ENCODE measurements at regions not wholly inside any gene's neighbourhood (a gene's known extent, or its start where the extent isn't known, plus 50 kb on each side); places are given as distances from the start of the nearest gene placed in this dataset.

DNA sequence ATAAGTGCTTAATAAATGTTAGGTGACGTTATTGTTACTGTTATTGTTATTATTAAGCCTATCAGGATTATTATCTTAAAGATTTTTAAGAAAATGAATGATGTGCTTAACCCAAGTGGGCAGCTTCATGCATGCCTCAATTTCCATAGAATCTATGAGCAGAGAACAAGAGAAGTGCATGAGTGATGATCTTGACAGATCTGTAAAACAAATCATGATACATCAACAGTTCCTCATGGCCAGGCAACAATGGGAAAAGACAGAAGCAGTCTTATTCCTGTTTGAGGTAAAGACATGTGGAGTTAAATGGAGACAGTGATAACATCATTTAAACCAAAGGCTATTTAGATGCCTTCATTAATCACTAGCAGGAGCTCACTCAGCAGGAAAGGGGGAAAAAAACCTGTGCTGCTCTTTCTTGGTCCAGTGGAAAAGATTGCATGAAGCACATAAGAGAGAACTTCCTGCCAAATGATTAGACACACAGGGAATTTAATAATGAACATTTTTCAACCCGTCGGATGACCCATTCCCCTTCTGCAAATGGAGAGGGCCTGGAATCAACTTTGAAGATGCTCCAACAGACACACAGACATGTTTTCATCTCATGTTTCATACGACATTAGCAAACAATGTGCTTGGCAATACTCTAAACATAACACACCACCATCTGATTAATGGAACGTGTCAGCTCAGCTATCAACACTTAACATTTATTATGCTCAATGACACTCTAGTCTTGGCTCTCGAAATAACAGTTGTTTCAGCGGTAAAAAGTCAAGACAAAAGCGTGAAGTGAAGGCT, 212.2 kb upstream of the LRRN1 start:
- Histone ChIP-seq H3K27ac (no peak overlapping the region), H3K9me3 (replicated peaks) (no peaks in the 10 kb centered on the region), H3K4me3 (no peak overlapping the region), H3K27me3 (no peaks in the 10 kb centered on the region; the same call in 1 of the 2 replicates), H3K36me3 (no peaks in the 10 kb centered on the region), H3K4me1 (no peaks in the 10 kb centered on the region)
- no peak for DNase-seq

DNA sequence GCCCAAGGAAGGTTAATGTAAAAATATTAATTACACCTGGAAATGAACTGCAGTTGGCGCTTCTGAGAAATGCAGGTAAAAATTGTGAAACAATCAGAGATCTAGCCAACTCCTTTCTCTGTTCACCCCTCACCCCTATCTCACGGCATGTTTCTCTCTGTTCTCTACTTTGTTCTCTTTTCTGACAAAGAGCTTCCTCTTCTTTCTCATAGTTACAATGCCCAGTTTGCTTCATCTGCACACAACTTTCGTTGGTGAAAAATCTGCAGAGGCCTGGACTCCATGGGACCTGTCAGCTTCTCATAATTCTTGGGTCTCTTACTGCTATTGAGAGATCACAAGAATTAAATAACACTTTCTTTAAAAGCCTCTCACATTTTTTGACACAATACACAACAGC, 212.9 kb upstream of the LRRN1 start:
- Histone ChIP-seq H3K4me1 (no peaks in the 10 kb centered on the region), H3K27ac (no peak overlapping the region), H3K27me3 (no peaks in the 10 kb centered on the region; the same call in 1 of the 2 replicates), H3K9me3 (replicated peaks) (no peaks in the 10 kb centered on the region), H3K4me3 (no peak overlapping the region), H3K36me3 (no peaks in the 10 kb centered on the region)
- DNase-seq = no peak

DNA sequence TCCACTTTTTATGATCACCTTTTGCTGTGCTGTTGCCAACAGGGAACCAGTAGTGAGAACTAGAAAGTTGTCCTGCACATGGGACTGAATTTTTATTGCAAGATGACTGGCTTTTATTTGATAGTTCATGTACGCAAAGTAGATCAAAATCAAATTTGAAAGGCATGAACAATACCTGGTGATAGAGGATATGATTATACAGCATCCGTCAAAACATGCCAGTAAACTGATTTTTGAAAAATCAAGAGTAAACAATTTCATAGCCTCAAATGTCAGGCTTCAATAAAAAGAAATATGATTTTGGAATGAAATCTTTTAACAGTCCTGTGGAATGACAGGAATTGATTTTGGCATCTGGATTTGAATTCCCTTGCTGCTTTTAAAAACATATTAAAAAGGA, 219.6 kb upstream of the LRRN1 start:
- DNase-seq = no peak
- H3K4me3 ChIP-seq = no peak overlapping the region
- H3K27me3 ChIP-seq = no peaks in the 10 kb centered on the region; the same call in 1 of the 2 replicates
- no peaks in the 10 kb centered on the region for H3K36me3 ChIP-seq
- H3K9me3 ChIP-seq (replicated peaks) = no peaks in the 10 kb centered on the region
- H3K27ac ChIP-seq = no peak overlapping the region
- no peaks in the 10 kb centered on the region for H3K4me1 ChIP-seq

DNA sequence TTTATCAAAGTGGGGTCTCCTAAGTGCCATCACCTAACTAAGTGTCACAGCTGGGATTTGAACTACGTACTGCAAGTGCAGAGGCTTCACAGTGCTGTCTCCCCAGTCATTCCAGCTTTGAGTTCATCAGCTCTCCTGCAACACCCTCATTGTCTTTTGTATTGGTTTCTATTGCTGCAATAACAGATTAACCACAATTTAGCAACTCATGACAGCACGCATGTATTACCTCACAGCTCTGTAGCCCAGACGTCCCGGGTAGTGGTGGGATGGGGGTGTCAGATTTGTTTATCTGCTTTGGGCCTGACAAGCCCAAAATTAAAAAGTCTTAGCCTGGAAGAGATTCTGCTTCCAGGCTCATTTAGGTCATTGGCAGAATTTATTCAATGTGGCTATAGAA, 220.5 kb upstream of the LRRN1 start:
- Histone ChIP-seq H3K4me3 (no peak overlapping the region), H3K27ac (no peak overlapping the region), H3K36me3 (no peaks in the 10 kb centered on the region), H3K9me3 (replicated peaks) (no peaks in the 10 kb centered on the region), H3K27me3 (no peaks in the 10 kb centered on the region; the same call in 1 of the 2 replicates), H3K4me1 (no peaks in the 10 kb centered on the region)
- DNase-seq = no peak

DNA sequence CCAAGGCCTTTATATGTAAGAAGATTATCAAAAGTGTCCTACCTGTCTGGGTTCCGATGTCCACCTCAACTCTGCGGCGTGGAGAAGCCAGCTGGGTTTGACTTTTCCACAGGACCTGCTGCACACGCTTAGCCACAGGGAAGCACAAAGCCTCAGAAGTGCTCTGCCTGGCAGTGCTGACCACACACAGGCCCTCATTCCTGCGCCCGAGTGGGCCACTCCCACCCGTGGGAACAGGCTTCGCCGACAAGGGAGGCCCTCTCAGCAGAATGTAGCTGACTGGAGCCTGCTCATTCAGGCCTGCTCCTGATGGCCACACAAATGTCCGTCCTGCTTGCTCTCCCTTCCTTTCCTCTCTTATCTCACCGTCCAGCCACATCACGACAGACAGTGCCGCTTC, 221.4 kb upstream of the LRRN1 start:
- Histone ChIP-seq H3K27ac (no peak overlapping the region), H3K27me3 (no peaks in the 10 kb centered on the region; the same call in 1 of the 2 replicates), H3K4me1 (no peaks in the 10 kb centered on the region), H3K36me3 (no peaks in the 10 kb centered on the region), H3K9me3 (replicated peaks) (no peaks in the 10 kb centered on the region), H3K4me3 (no peak overlapping the region)
- no peak for DNase-seq

DNA sequence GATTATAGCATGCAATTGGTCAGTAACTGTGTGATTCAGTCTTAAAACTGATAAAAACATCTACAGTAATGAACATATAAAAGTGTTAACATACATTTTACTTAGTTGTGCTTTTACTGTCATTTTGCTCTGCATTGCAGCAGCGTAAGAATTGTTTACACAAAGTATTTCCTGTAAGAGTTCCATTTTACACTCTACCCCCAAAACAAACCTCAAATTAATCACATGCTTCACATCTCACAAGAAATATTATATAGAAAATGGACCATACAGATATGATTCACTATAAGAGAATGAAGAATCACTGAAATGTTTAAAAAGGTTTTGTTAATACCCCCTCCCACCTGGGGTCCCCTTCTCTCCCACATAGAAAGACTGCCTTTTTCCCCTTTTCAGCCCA, 225.9 kb upstream of the LRRN1 start:
- Histone ChIP-seq H3K4me3 (no peak overlapping the region), H3K36me3 (no peaks in the 10 kb centered on the region), H3K27ac (no peak overlapping the region), H3K9me3 (replicated peaks) (no peaks in the 10 kb centered on the region), H3K4me1 (no peaks in the 10 kb centered on the region), H3K27me3 (no peaks in the 10 kb centered on the region)
- DNase-seq = no peak

DNA sequence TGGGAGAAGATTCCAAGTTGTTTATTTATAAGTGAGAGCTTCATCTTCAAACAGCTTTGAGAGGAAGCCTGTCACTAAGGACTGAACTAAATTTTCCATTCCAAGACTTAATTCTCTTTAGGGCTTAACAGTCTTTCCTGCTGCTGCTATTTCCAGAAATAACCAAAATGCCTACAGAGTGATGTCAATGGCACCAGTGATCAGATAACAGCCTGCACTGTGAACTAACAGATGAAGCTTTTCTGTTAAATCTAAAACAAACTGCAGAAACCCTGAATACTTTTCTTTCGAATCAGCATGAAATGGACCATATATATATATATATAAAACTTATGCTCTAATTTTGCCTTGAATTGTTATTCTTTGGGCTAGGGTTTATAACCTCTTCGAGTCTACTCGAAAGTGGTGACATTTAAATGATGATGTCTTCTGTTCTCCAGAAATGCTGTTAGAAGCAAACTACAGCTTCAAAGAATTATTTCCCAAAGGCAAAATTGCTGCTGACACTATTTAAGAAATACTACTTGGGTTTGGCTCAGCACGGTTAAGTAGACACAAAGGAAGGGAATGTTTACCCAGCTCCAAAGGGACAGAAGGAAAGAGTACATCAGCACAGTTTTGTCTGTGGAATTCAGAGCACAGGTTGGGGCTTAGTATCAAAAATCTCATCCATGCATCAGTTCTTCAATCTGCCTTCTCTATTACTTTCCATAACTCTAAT, 238.5 kb upstream of the LRRN1 start:
- Histone ChIP-seq H3K9me3 (replicated peaks) (no peaks in the 10 kb centered on the region), H3K4me1 (peaks cover 11% of the 10 kb centered on the region), H3K27me3 (no peaks in the 10 kb centered on the region), H3K4me3 (no peak overlapping the region), H3K36me3 (no peaks in the 10 kb centered on the region), H3K27ac (peak overlapping the region; percentile 40)
- DNase-seq = peak in 1 of 2 experiments; percentile 35

DNA sequence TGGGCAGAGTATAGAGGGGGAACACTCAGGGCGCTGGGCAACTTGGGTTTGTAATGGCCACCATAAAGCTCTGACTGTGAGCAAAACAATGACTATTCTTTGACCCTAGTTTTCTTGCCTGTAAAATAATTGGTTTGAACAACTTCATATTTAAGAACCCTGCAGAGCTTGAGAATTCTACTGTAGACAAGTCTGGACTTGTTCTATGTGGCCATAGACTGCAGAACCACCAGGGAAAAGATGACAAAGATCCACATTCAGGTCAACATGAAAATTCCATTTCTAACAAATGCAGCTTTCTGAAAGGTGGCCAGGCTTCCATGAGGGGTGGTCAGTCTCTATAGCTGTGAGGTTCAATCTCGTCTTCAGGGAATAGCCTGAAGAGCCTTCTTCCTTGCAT, 239.4 kb upstream of the LRRN1 start:
- H3K9me3 ChIP-seq (replicated peaks) = no peaks in the 10 kb centered on the region
- H3K27ac ChIP-seq = peak overlapping the region; percentile 40; the same call in 1 of the 2 replicates

DNA sequence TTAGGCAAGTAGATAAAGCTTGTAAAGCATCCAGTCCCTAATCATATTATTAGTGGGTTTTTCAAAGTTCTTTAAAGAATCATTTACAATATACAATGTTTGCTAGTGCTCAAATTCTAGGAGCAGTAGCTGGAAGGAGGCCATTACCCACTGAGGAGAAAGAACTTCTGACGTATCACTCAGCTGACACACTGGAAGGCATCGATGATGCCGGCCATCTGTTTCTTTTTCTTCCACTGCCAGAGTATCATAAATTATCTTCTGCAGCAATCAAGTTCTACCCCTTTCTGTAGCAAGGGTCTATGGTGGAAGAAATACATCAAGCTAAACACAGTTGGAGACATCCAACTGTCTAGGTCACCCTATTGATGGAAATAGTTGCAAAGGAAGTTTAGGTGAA, 243.2 kb upstream of the LRRN1 start:
- Histone ChIP-seq H3K27me3 (no peaks in the 10 kb centered on the region), H3K4me3 (no peak overlapping the region), H3K4me1 (peaks cover 10% of the 10 kb centered on the region), H3K9me3 (replicated peaks) (no peaks in the 10 kb centered on the region), H3K36me3 (no peaks in the 10 kb centered on the region), H3K27ac (no peak overlapping the region)
- no peak for DNase-seq

More for the DNA sequence above, 239.4 kb upstream of the LRRN1 start:
- Histone ChIP-seq H3K4me1 (peaks cover 11% of the 10 kb centered on the region), H3K4me3 (no peak overlapping the region), H3K27me3 (no peaks in the 10 kb centered on the region), H3K36me3 (no peaks in the 10 kb centered on the region)
- DNase-seq = no peak

DNA sequence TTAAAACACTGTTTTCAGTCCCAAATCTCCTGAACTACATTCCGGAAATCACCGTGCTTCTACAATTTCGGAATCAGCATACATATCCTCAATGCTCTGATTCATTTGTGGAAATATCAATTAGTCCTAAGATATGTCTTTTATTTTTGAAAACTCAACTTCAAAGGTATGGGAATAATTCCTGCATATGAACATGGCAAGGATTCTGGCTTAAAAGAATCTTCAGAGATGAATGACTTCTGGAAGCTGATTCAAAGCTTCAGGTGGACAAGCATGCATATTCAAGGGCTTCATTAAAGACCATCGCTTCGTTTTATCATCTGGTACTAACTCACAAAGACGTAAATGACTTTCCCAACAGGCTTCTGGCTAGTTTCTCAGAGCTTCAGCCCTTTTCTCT, 246.0 kb upstream of the LRRN1 start:
- Histone ChIP-seq H3K4me1 (no peaks in the 10 kb centered on the region), H3K27me3 (no peaks in the 10 kb centered on the region), H3K36me3 (no peaks in the 10 kb centered on the region), H3K4me3 (no peak overlapping the region), H3K9me3 (replicated peaks) (no peaks in the 10 kb centered on the region), H3K27ac (no peak overlapping the region)
- no peak for DNase-seq

DNA sequence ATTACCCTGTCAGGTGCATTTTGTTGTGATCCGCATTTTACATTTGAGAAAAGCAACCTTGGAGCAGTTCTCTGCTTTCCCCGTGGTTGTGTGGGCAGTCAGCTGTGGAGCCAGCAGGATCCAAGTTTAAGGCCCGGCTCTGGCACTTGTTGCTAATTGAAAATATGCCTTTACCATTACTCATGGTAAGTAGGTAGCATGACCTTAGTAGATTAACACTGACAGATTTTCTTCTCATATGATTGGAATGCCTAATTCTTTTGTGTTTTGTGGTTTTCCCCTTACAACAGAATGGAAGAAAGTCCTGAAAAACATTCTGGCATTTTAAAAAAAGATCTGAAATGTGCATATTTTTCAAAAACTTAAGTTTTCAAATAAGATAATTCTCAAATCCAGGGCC, 246.5 kb upstream of the LRRN1 start:
- DNase-seq = peak in 1 of 2 experiments; percentile 4

DNA sequence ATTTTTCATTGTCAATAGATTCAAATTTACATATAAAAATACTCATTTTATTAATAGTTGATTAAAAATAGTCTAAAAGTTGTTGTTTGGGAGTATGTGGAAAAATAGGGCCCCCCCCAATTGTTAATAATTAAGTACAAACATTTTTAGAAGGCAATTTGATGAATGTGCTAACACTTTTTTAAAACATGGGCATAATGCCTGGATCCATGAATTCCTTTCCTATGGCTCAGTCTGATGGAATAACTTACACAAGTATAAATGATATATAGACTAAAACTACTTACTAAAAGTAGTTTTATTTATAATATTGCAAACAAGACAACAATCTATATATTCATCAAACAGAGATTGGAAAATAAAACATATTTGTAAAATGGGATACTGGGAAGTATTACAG, 247.2 kb upstream of the LRRN1 start:
- Histone ChIP-seq H3K4me3 (no peak overlapping the region), H3K9me3 (replicated peaks) (no peaks in the 10 kb centered on the region), H3K4me1 (no peaks in the 10 kb centered on the region), H3K27me3 (no peaks in the 10 kb centered on the region), H3K27ac (no peak overlapping the region), H3K36me3 (no peaks in the 10 kb centered on the region)
- DNase-seq = no peak

More for the DNA sequence above, 246.5 kb upstream of the LRRN1 start:
- Histone ChIP-seq H3K27ac (no peak overlapping the region), H3K27me3 (no peaks in the 10 kb centered on the region), H3K36me3 (no peaks in the 10 kb centered on the region), H3K4me3 (no peak overlapping the region), H3K4me1 (no peaks in the 10 kb centered on the region), H3K9me3 (replicated peaks) (no peaks in the 10 kb centered on the region)

DNA sequence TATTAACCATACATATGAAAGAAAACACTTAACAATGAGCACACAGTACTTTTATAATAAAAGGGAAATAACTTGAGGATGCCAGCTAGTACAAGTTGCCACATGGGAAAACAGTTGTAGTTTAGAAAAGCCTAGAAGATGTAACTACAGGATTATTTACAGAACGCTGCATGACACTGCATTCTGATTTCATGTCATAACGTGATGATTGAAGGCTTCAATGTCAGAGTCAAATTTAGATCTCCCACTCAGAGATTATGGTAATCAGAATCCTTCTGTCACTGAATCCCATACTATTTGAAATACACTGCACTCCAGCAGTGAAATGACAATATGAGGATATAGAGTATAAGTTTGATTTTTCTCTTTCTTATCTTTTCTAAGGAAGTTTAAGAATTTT, 253.9 kb upstream of the LRRN1 start:
- no peak for DNase-seq
- no peak overlapping the region for H3K4me3 ChIP-seq
- H3K27me3 ChIP-seq = no peaks in the 10 kb centered on the region
- no peaks in the 10 kb centered on the region for H3K4me1 ChIP-seq
- H3K36me3 ChIP-seq = no peaks in the 10 kb centered on the region
- H3K9me3 ChIP-seq (replicated peaks) = no peaks in the 10 kb centered on the region
- H3K27ac ChIP-seq = no peak overlapping the region

DNA sequence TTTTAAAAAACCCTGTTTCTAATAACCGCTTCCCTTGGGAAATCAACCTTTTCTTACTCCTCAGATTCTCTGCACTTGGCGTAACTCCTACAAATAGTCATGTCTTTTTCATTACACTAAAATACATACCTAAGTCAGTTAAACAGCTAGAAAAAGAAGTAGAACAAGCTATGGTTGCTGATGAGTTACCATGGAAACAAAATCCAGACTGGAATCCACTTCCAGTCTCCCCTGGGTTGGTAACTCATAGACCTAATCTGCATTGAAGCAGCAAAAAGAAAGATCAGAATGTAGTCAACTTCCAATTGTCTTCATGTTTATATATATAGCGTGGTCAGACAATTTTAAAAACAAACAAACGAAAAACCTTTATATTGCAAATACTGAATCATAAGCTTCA, 260.8 kb upstream of the LRRN1 start:
- Histone ChIP-seq H3K4me3 (no peak overlapping the region), H3K9me3 (replicated peaks) (no peaks in the 10 kb centered on the region), H3K27ac (no peak overlapping the region), H3K4me1 (no peaks in the 10 kb centered on the region), H3K36me3 (no peaks in the 10 kb centered on the region), H3K27me3 (no peaks in the 10 kb centered on the region)
- DNase-seq = no peak

DNA sequence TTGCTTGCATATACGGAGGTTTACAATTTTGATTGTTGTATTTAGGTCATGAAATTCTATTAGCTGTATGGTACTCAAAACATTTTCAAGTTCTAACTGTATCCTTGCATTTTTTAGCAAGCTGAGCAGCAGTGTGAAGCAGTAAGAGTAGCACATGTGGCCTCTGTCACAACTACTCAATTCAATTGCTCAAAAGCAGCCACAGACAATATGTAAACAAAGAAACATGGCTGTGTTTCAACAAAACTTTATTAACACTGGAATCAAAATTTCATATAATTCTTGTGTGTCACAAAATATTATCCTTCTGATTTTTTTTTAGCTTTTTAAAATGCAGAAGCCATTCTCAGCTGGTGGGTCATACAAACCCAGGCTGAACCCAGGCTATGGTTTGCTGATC, 266.7 kb upstream of the LRRN1 start:
- no peaks in the 10 kb centered on the region; the same call in 1 of the 2 replicates for H3K4me1 ChIP-seq
- no peaks in the 10 kb centered on the region for H3K9me3 ChIP-seq (replicated peaks)
- H3K27me3 ChIP-seq = no peaks in the 10 kb centered on the region
- no peak for DNase-seq
- no peaks in the 10 kb centered on the region for H3K36me3 ChIP-seq
- H3K27ac ChIP-seq = no peak overlapping the region
- H3K4me3 ChIP-seq = no peak overlapping the region
